ENCODE measurements at regions not wholly inside any gene's neighbourhood (a gene's known extent, or its start where the extent isn't known, plus 50 kb on each side); places are given as distances from the start of the nearest gene placed in this dataset.

DNA sequence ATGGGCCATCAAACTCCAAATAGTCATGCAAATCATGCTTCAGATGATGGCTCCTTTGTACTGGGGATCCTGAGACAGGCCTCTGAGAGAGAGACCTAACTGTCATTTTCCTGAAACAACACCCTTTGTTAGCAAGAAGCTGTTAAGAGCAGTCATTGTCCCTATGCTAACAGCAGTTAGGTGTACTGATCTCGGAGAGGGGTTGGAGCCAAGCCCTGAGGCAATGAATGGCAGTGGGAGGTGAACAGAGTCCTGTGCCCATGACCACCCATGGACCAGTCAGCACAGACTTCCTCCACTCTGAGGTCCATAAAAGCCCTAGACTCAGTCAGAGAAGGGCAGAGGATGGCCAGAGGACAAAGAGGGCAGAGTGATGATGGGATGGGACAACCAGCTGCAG is 747.6 kb upstream of the LRFN5 start:
- no peaks in the 10 kb centered on the region for H3K27me3 ChIP-seq
- H3K9me3 ChIP-seq, result no peaks in the 10 kb centered on the region
- FAIRE-seq, result no peak
- TF ChIP-seq, protein P1, sequence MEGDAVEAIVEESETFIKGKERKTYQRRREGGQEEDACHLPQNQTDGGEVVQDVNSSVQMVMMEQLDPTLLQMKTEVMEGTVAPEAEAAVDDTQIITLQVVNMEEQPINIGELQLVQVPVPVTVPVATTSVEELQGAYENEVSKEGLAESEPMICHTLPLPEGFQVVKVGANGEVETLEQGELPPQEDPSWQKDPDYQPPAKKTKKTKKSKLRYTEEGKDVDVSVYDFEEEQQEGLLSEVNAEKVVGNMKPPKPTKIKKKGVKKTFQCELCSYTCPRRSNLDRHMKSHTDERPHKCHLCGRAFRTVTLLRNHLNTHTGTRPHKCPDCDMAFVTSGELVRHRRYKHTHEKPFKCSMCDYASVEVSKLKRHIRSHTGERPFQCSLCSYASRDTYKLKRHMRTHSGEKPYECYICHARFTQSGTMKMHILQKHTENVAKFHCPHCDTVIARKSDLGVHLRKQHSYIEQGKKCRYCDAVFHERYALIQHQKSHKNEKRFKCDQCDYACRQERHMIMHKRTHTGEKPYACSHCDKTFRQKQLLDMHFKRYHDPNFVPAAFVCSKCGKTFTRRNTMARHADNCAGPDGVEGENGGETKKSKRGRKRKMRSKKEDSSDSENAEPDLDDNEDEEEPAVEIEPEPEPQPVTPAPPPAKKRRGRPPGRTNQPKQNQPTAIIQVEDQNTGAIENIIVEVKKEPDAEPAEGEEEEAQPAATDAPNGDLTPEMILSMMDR (IDR thresholded peaks at IDR 0.05), result no peak
- H3K27ac ChIP-seq, result no peak overlapping the region
- no peak overlapping the region for H3K4me3 ChIP-seq
- no peaks in the 10 kb centered on the region for H3K36me3 ChIP-seq
- WGBS, 2 donors, result 28 to 42% methylated on average over 1 of the region's 1 CpG
- H3K4me1 ChIP-seq, result no peaks in the 10 kb centered on the region
- DNase-seq, result no peak
- intact Hi-C loops (cut with DNase I), result no loop called here
- no peak for ATAC-seq

GRCh38 chr14:40855343-40855742 is 751.3 kb upstream of the LRFN5 start:
- TF ChIP-seq, protein P1 (IDR thresholded peaks at IDR 0.05), result no peak
- no peaks in the 10 kb centered on the region for H3K36me3 ChIP-seq
- WGBS, 2 donors, result 66 to 71% methylated on average over 6 of the region's 6 CpGs
- no peaks in the 10 kb centered on the region for H3K4me1 ChIP-seq
- H3K9me3 ChIP-seq, result no peaks in the 10 kb centered on the region
- no peaks in the 10 kb centered on the region for H3K27me3 ChIP-seq
- FAIRE-seq (no peak), DNase-seq (no peak), ATAC-seq (no peak)
- no peak overlapping the region for H3K4me3 ChIP-seq
- intact Hi-C loops (cut with DNase I), result no loop called here
- no peak overlapping the region for H3K27ac ChIP-seq

GRCh38 chr14:40850191-40850590 is 756.5 kb upstream of the LRFN5 start:
- DNase-seq (no peak), ATAC-seq (no peak), FAIRE-seq (no peak)
- no peak overlapping the region for H3K4me3 ChIP-seq
- H3K36me3 ChIP-seq, result no peaks in the 10 kb centered on the region
- intact Hi-C loops (cut with DNase I), result no loop called here
- TF ChIP-seq, protein P1 (IDR thresholded peaks at IDR 0.05), result no peak
- no peaks in the 10 kb centered on the region for H3K4me1 ChIP-seq
- H3K27me3 ChIP-seq, result no peaks in the 10 kb centered on the region
- no peaks in the 10 kb centered on the region for H3K9me3 ChIP-seq
- no peak overlapping the region for H3K27ac ChIP-seq

DNA sequence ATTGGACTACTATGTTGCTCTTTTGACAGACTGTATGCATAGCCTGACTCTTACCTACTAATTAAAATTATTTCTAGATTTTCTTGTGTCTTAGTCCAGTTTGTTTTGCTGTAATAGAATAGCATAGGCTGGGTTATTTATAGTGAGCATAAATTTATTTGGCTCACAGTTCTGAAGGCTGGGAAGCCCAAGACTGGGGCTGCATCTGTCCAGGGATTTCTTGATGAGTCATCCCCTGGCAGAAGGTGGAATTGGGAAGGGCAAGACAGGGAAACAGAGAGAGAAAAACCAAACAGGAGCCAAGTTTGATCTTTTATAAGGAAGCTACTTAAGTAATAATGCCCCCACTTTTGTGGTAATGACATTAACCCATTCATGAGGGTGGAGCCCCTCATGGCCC is 759.2 kb upstream of the LRFN5 start:
- Histone ChIP-seq H3K36me3 (no peaks in the 10 kb centered on the region), H3K27me3 (no peaks in the 10 kb centered on the region), H3K9me3 (no peaks in the 10 kb centered on the region), H3K4me1 (no peaks in the 10 kb centered on the region), H3K4me3 (no peak overlapping the region), H3K27ac (no peak overlapping the region)
- FAIRE-seq (no peak), ATAC-seq (no peak), DNase-seq (no peak)
- intact Hi-C loops (cut with DNase I), result no loop called here
- TF ChIP-seq, protein P1 (IDR thresholded peaks at IDR 0.05), result no peak

DNA sequence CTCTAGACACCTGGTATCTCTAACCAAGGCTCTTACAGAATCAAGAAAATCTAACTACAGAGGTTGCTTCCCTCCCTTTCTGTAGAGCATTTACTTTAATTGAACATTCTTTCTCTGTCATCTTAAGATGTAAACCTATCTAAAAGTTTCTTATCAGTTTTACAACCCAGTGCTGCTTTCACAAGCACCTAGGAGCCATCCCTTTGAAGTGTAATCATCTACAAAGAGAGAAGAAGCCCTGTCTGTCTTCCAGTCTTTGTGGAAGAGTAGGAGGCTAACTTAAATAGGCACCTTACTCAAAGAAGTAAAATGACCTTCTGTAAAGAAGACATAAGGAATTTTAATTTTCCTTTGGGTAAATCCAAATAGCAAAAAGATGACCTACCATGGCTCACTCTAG is 763.9 kb upstream of the LRFN5 start:
- no peak for FAIRE-seq
- Histone ChIP-seq H3K4me3 (no peak overlapping the region), H3K4me1 (no peaks in the 10 kb centered on the region), H3K9me3 (no peaks in the 10 kb centered on the region), H3K27ac (no peak overlapping the region), H3K27me3 (no peaks in the 10 kb centered on the region), H3K36me3 (no peaks in the 10 kb centered on the region)
- ATAC-seq, result no peak
- no peak for DNase-seq
- intact Hi-C loops (cut with DNase I), result no loop called here
- TF ChIP-seq, protein P1 (IDR thresholded peaks at IDR 0.05), result no peak

Measured in pancreas (tissue), 10 donors.